NB4 (cell line): ENCODE measurements at regions not wholly inside any gene's neighbourhood (a gene's known extent, or its start where the extent isn't known, plus 50 kb on each side); places are given as distances from the start of the nearest gene placed in this dataset.

Source experiments
- CTCF ChIP-seq: IDR thresholded peaks from one replicate; pipeline ENCODE4 v1.5.1; 2012; ENCODE audit warnings: low read depth, low read length
- MYC ChIP-seq: IDR thresholded peaks from 2 replicates; pipeline ENCODE4 v1.6.1; 2011; ENCODE audit warnings: low read depth, low read length
- POLR2A ChIP-seq: IDR thresholded peaks from 2 replicates; pipeline ENCODE4 v1.6.1; 2011; ENCODE audit warnings: mild to moderate bottlenecking; ENCODE audit not compliant: insufficient read length; ENCODE audit errors: extremely low read depth

GRCh38 chr14:29168149-29168548 lies 401.6 kb downstream of the FOXG1 start:
- TF ChIP-seq CTCF (no peak), POLR2A (no peak), MYC (no peak)
